HepG2 (cell line): ENCODE measurements at regions not wholly inside any gene's neighbourhood (a gene's known extent, or its start where the extent isn't known, plus 50 kb on each side); places are given as distances from the start of the nearest gene placed in this dataset.

Source experiments
- ATAC-seq: fragments of 200-7000 bp; cut with Tn5 transposase; 3 replicates; pipeline ENCODE4 v1.9.1; 2020; ENCODE audit warnings: mild to moderate bottlenecking, moderate library complexity
- BruUV-seq: library from RNA; stranded (reverse); fragments of 400-500 nt; replicated peaks from 2 replicates; lab custom pipeline; 2021; lab: Mats Ljungman, UMichigan
- CTCF ChIA-PET: fragments of 300-600 bp; formaldehyde crosslinking; extraction: SDS; loops from one replicate; lab custom pipeline; 2021; ENCODE audit warnings: low total read pairs, inconsistent platforms, low intra/inter-chr PET ratio; lab: Yijun Ruan, JAX
- POLR2A ChIA-PET: fragments of 350-600 bp; sonication (Branson Sonifier 250); formaldehyde crosslinking; loops from one replicate; lab custom pipeline; 2020; ENCODE audit warnings: antibody characterized with exemption, inconsistent platforms; lab: Yijun Ruan, JAX
- DNase-seq: peaks from one replicate; pipeline ENCODE4 v3.0.0-alpha.2; 2015; ENCODE audit warnings: low spot score
- FAIRE-seq: peaks from 3 replicates; lab custom pipeline; 2011; peaks lifted over from hg19 to GRCh38; lab: Jason Lieb, UNC
- H2AFZ ChIP-seq: one replicate; pipeline ENCODE4 v1.6.1; 2011; ENCODE audit warnings: low read length, inconsistent platforms
- H3K27ac ChIP-seq: fragments of 300-600 bp; 3 replicates; pipeline ENCODE4 v1.8.0; 2011; ENCODE audit warnings: mixed run types, mild to moderate bottlenecking, mixed read lengths, low read length, inconsistent platforms; ENCODE audit not compliant: insufficient read depth; ENCODE audit errors: extremely low read length
- H3K27me3 ChIP-seq, 2 experiments: fragments of 200-600 bp in 1 of 2; 2 replicates in 1 of 2; 3 replicates in 1 of 2; pipeline versions ENCODE4 v1.6.0 to v1.8.0; 2011; ENCODE audit warnings: low read length in 2 of 2, mild to moderate bottlenecking in 2 of 2, moderate library complexity in 2 of 2, inconsistent platforms in 1 of 2; ENCODE audit not compliant: insufficient read depth in 2 of 2, control insufficient read depth in 1 of 2
- H3K36me3 ChIP-seq, 2 experiments: fragments of 200-600 bp in 1 of 2; replicated peaks in 1 of 2; 2 replicates in 1 of 2; 3 replicates in 1 of 2; pipeline versions ENCODE4 v1.5.1 to v1.8.0; 2011; ENCODE audit warnings: low read length in 2 of 2, inconsistent platforms in 1 of 2; ENCODE audit not compliant: insufficient read depth in 2 of 2, control insufficient read depth in 1 of 2
- H3K4me1 ChIP-seq: 2 replicates; pipeline ENCODE4 v1.5.1; 2012; ENCODE audit warnings: low read length, inconsistent platforms; ENCODE audit not compliant: insufficient read depth
- H3K4me2 ChIP-seq: 2 replicates; pipeline ENCODE4 v1.6.0; 2011; ENCODE audit warnings: low read depth, low read length, inconsistent platforms
- H3K4me3 ChIP-seq, 3 experiments: fragments of 200-600 bp in 1 of 3; sonication (generic), shearing (Covaris generic) in 1 of 3; replicated peaks in 1 of 3; 2 replicates each; pipeline ENCODE4 v1.5.1; 2011 to 2016; ENCODE audit warnings: low read length in 3 of 3, inconsistent platforms in 2 of 3, low read depth in 2 of 3, mild to moderate bottlenecking in 2 of 3, control low read depth in 1 of 3, mixed read lengths in 1 of 3; ENCODE audit not compliant: insufficient read depth in 1 of 3
- H3K79me2 ChIP-seq: one replicate; pipeline ENCODE4 v1.6.1; 2011; ENCODE audit warnings: low read length, inconsistent platforms; ENCODE audit not compliant: insufficient read depth
- H3K9ac ChIP-seq: 2 replicates; pipeline ENCODE4 v1.6.0; 2011; ENCODE audit warnings: mild to moderate bottlenecking, low read depth, low read length, inconsistent platforms; ENCODE audit not compliant: insufficient read depth
- H3K9me3 ChIP-seq: 2 replicates; pipeline ENCODE4 v1.5.1; 2012; ENCODE audit warnings: mild to moderate bottlenecking, low read length
- H4K20me1 ChIP-seq: 2 replicates; pipeline ENCODE4 v1.6.0; 2011; ENCODE audit warnings: inconsistent platforms, mild to moderate bottlenecking, low read length, moderate library complexity; ENCODE audit not compliant: insufficient read depth
- IRF2 ChIP-seq: IDR thresholded peaks from 2 replicates; pipeline ENCODE4 v1.6.1; 2018; ENCODE audit warnings: missing genetic modification reagents, missing compliant biosample characterization
- MAF1 ChIP-seq: sonication (generic); formaldehyde crosslinking; IDR thresholded peaks from 2 replicates; pipeline ENCODE4 v1.5.0; 2020; ENCODE audit warnings: missing genetic modification reagents, borderline replicate concordance
- MTA3 ChIP-seq: sonication (generic); formaldehyde crosslinking; IDR thresholded peaks from 2 replicates; pipeline ENCODE4 v1.4.0; 2020; ENCODE audit warnings: missing genetic modification reagents
- NFIB ChIP-seq: sonication (generic); formaldehyde crosslinking; IDR thresholded peaks from 2 replicates; pipeline ENCODE4 v1.9.0; 2021; ENCODE audit warnings: missing genetic modification reagents, mild to moderate bottlenecking, borderline replicate concordance
- NFKBIZ ChIP-seq: IDR thresholded peaks from 2 replicates; pipeline ENCODE4 v1.6.1; 2018; ENCODE audit warnings: missing genetic modification reagents, missing compliant biosample characterization
- RCOR2 ChIP-seq: IDR thresholded peaks from 2 replicates; pipeline ENCODE4 v1.6.1; 2016; ENCODE audit warnings: missing biosample characterization, missing genetic modification reagents
- REST ChIP-seq, 2 experiments: IDR thresholded peaks; 2 replicates each; pipeline ENCODE4 v1.6.1; 2011 to 2012; ENCODE audit warnings: low read length in 2 of 2, borderline replicate concordance in 1 of 2, low read depth in 1 of 2, mild to moderate bottlenecking in 1 of 2, moderate library complexity in 1 of 2
- ZNF784 ChIP-seq: sonication (generic); formaldehyde crosslinking; IDR thresholded peaks from 2 replicates; pipeline ENCODE4 v1.5.1; 2020; ENCODE audit warnings: missing genetic modification reagents, mild to moderate bottlenecking, borderline replicate concordance
- WGBS: methylation state at CpG from one replicate; pipeline ENCODE4 v1.1.6; 2017; ENCODE audit warnings: low lambda C conversion rate; 5-methylcytosine and 5-hydroxymethylcytosine counted together
- in situ Hi-C: cut with HindIII; loops from 2 replicates; pipeline ENCODE4 v1.10.0; 2017; ENCODE audit warnings: low pct_unique_long_range_greater_than_20kb; ENCODE audit not compliant: extremely low pct_ligation_motif_present
- intact Hi-C: fragments of 100-400 bp; cut with micrococcal nuclease; formaldehyde crosslinking; loops from one replicate; pipeline ENCODE4 v1.10.0; 2022; ENCODE audit not compliant: unreplicated experiment

- FAIRE-seq (no peak), ATAC-seq (no peak)
- Histone ChIP-seq H4K20me1 (no peaks in the 10 kb centered on the region), H3K79me2 (no peaks in the 10 kb centered on the region), H3K9ac (no peak overlapping the region), H3K4me3 (no peak overlapping the region), H2AFZ (no peak overlapping the region), H3K9me3 (no peaks in the 10 kb centered on the region), H3K4me1 (no peaks in the 10 kb centered on the region), H3K36me3 (no peaks in the 10 kb centered on the region), H3K4me2 (no peak overlapping the region)
- intact Hi-C loops (no loop called here), in situ Hi-C loops (no loop called here)
- 3% methylated on average over 5 of the region's 6 CpGs for WGBS
- CTCF ChIA-PET: no interaction called here
- no TSS peak for BruUV-seq
- TF ChIP-seq NFIB (CRISPR knock-in tag) (no peak), ZNF784 (no peak), MTA3 (CRISPR knock-in tag) (no peak), NFKBIZ (no peak), RCOR2 (CRISPR knock-in tag) (no peak), MAF1 (CRISPR knock-in tag) (no peak), REST (IDR thresholded peaks at IDR 0.05; ENCODE audit: borderline replicate concordance in 1 of 2, low read depth in 1 of 2, low read length in 2 of 2) (no peak), IRF2 (no peak)
- TF ChIP-seq, all 625 proteins: peak for 0
- Histone ChIP-seq H3K27me3 (peaks cover 5 to 50% of the 10 kb centered on the region in 2 experiments; a peak in 3 of 5 replicates), H3K27ac (no peak overlapping the region)
- POLR2A ChIA-PET: no interaction called here
- no peak for DNase-seq
These were observed 176.0 kb upstream of the PITRM1 start for GRCh38 chr10:3348564-3348963.
